Panc1 (cell line): ENCODE measurements at regions not wholly inside any gene's neighbourhood (a gene's known extent, or its start where the extent isn't known, plus 50 kb on each side); places are given as distances from the start of the nearest gene placed in this dataset.

ENCODE experiments used
- CTCF ChIP-seq: fragments of 450-650 bp; IDR thresholded peaks from 2 replicates; pipeline ENCODE4 v1.5.1; 2017; ENCODE audit warnings: mild to moderate bottlenecking
- POLR2AphosphoS5 ChIP-seq: IDR thresholded peaks from 2 replicates; pipeline ENCODE4 v1.6.1; 2012; ENCODE audit warnings: mild to moderate bottlenecking, low read depth, low read length, moderate library complexity
- SIN3A ChIP-seq: IDR thresholded peaks from 2 replicates; pipeline ENCODE4 v1.6.1; 2012; ENCODE audit warnings: low read depth, mild to moderate bottlenecking, low read length, moderate library complexity, borderline replicate concordance; ENCODE audit not compliant: insufficient read depth
- TCF7L2 ChIP-seq: IDR thresholded peaks from 2 replicates; pipeline ENCODE4 v1.6.1; 2011; ENCODE audit warnings: mild to moderate bottlenecking, low read depth, low read length, inconsistent platforms

DNA sequence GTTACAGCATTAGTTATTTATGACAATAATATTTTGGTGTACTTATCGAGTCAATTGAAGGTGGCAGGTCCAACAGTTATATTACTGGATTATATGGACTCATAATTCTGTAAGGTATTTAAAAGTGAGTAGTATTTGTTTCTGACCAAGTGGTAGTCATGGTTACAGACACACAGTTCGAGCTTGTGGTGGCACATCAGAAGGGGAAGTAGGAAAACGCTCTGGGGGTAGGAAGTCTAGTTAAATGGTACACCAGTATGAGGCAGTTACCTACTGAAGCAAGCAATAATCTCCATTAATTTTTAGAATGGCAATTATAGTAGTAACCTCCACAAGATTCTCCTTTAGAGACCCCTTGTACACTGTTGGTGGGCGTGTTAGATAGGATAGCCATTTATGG is 541.2 kb downstream of the ETV1 start:
- no peak for TF ChIP-seq CTCF
- no peak for TF ChIP-seq POLR2AphosphoS5
- no peak for TF ChIP-seq SIN3A
- no peak for TF ChIP-seq TCF7L2
